GM23338 (cell line): ENCODE measurements at regions not wholly inside any gene's neighbourhood (a gene's known extent, or its start where the extent isn't known, plus 50 kb on each side); places are given as distances from the start of the nearest gene placed in this dataset.

Experiments
- ATAC-seq: fragments of 200-7000 bp; cut with Tn5 transposase; 3 replicates; pipeline ENCODE4 v1.9.1; 2020
- DNase-seq: peaks from one replicate; pipeline ENCODE4 v3.0.0-alpha.2; 2015; ENCODE audit warnings: low spot score
- H2AFZ ChIP-seq: fragments of 200-600 bp; sonication (generic); 2 replicates; pipeline ENCODE4 v1.8.0; 2016; ENCODE audit warnings: antibody characterized with exemption, mild to moderate bottlenecking, moderate library complexity
- H3F3A ChIP-seq: fragments of 200-600 bp; sonication (generic); replicated peaks from 2 replicates; pipeline ENCODE4 v1.8.0; 2017; ENCODE audit warnings: antibody characterized with exemption, mixed run types, low read depth
- H3K27ac ChIP-seq: fragments of 200-600 bp; sonication (generic); 2 replicates; pipeline ENCODE4 v1.6.1; 2016; ENCODE audit warnings: low read depth
- H3K27me3 ChIP-seq: fragments of 200-600 bp; sonication (generic); 2 replicates; pipeline ENCODE4 v1.8.0; 2016; ENCODE audit warnings: mild to moderate bottlenecking, mixed run types, moderate library complexity; ENCODE audit not compliant: insufficient read depth
- H3K36me3 ChIP-seq: fragments of 200-600 bp; sonication (generic); 2 replicates; pipeline ENCODE4 v1.8.0; 2016; ENCODE audit warnings: mild to moderate bottlenecking; ENCODE audit not compliant: insufficient read depth
- H3K4me1 ChIP-seq: fragments of 200-600 bp; sonication (generic); 2 replicates; pipeline ENCODE4 v1.8.0; 2016; ENCODE audit warnings: mild to moderate bottlenecking, moderate library complexity; ENCODE audit not compliant: insufficient read depth
- H3K4me2 ChIP-seq: fragments of 200-600 bp; sonication (generic); 2 replicates; pipeline ENCODE4 v1.7.1; 2017; ENCODE audit warnings: mixed run types
- H3K4me3 ChIP-seq: fragments of 200-600 bp; sonication (generic); 2 replicates; pipeline ENCODE4 v1.6.1; 2016; ENCODE audit warnings: mixed run types
- H3K79me2 ChIP-seq: fragments of 200-600 bp; sonication (generic); replicated peaks from 2 replicates; pipeline ENCODE4 v1.8.0; 2017; ENCODE audit warnings: mild to moderate bottlenecking; ENCODE audit not compliant: insufficient read depth
- H3K9me2 ChIP-seq: fragments of 200-600 bp; sonication (generic); 2 replicates; pipeline ENCODE4 v1.8.0; 2017; ENCODE audit not compliant: insufficient read depth
- H4K20me1 ChIP-seq: fragments of 200-600 bp; sonication (generic); replicated peaks from 2 replicates; pipeline ENCODE4 v1.8.0; 2017; ENCODE audit warnings: mild to moderate bottlenecking; ENCODE audit not compliant: insufficient read depth
- H3K27ac Mint-ChIP-seq: 2 replicates; pipeline ENCODE4 v1.8.0; 2020; ENCODE audit warnings: inconsistent platforms, mild to moderate bottlenecking, moderate library complexity, mixed read lengths
- H3K27me3 Mint-ChIP-seq: 3 replicates; pipeline ENCODE4 v1.8.0; 2022; ENCODE audit warnings: low read depth, mild to moderate bottlenecking, moderate library complexity, mixed read lengths, inconsistent platforms; ENCODE audit not compliant: insufficient read depth, poor library complexity
- H3K36me3 Mint-ChIP-seq: 3 replicates; pipeline ENCODE4 v1.8.0; 2021; ENCODE audit warnings: low read depth, mild to moderate bottlenecking, inconsistent platforms, moderate library complexity, mixed read lengths
- H3K4me1 Mint-ChIP-seq: 3 replicates; pipeline ENCODE4 v1.8.0; 2020; ENCODE audit warnings: mild to moderate bottlenecking, inconsistent platforms, mixed read lengths
- H3K4me3 Mint-ChIP-seq: 3 replicates; pipeline ENCODE4 v1.8.0; 2021; ENCODE audit warnings: moderate library complexity, mild to moderate bottlenecking, inconsistent platforms, mixed read lengths
- H3K9me3 Mint-ChIP-seq: 3 replicates; pipeline ENCODE4 v1.8.0; 2020; ENCODE audit warnings: moderate library complexity, mild to moderate bottlenecking, inconsistent platforms, mixed read lengths
- CREB1 ChIP-seq: fragments of 250-450 bp; sonication (Bioruptor Pico); IDR thresholded peaks from 2 replicates; pipeline ENCODE4 v1.5.0; 2020; ENCODE audit warnings: low read depth, mild to moderate bottlenecking, moderate library complexity
- EZH2 ChIP-seq: fragments of 200-600 bp; sonication (generic); IDR thresholded peaks from one replicate; pipeline ENCODE4 v1.8.0; 2017; ENCODE audit warnings: antibody characterized with exemption, mild to moderate bottlenecking, low read depth; ENCODE audit not compliant: unreplicated experiment
- EZH2phosphoT487 ChIP-seq: fragments of 200-600 bp; sonication (generic); IDR thresholded peaks from one replicate; pipeline ENCODE4 v1.8.1; 2018; ENCODE audit warnings: antibody characterized with exemption; ENCODE audit not compliant: unreplicated experiment
- JUNB ChIP-seq: IDR thresholded peaks from one replicate; pipeline ENCODE4 v1.6.1; 2016; ENCODE audit warnings: antibody characterized with exemption; ENCODE audit not compliant: unreplicated experiment
- NANOG ChIP-seq: IDR thresholded peaks from 2 replicates; pipeline ENCODE4 v1.6.1; 2016; ENCODE audit warnings: antibody characterized with exemption, borderline replicate concordance
- POLR2AphosphoS5 ChIP-seq: IDR thresholded peaks from 2 replicates; pipeline ENCODE4 v1.6.1; 2016; ENCODE audit warnings: antibody characterized with exemption, low read depth
- STAT1 ChIP-seq: IDR thresholded peaks from one replicate; pipeline ENCODE4 v1.6.1; 2016; ENCODE audit warnings: antibody characterized with exemption; ENCODE audit not compliant: unreplicated experiment
- ZNF114 ChIP-seq: fragments of 250-450 bp; sonication (Bioruptor Pico); IDR thresholded peaks from 2 replicates; pipeline ENCODE4 v1.5.0; 2020; ENCODE audit warnings: mild to moderate bottlenecking, moderate library complexity
- ZNF331 ChIP-seq: fragments of 250-450 bp; sonication (Bioruptor Pico); IDR thresholded peaks from 2 replicates; pipeline ENCODE4 v1.5.0; 2020; ENCODE audit warnings: low read depth, mild to moderate bottlenecking, moderate library complexity
- TF ChIP-seq, protein P1 (sequence below): IDR thresholded peaks from one replicate; pipeline ENCODE4 v1.6.1; 2018; ENCODE audit warnings: antibody characterized with exemption; ENCODE audit not compliant: unreplicated experiment
- TF ChIP-seq, protein P2 (sequence below), 2 experiments: fragments of 200-600 bp in 1 of 2; sonication (generic) in 1 of 2; conservative IDR thresholded peaks; 2 replicates each; pipeline versions ENCODE4 v1.5.1 to v1.6.1; 2016 to 2017; ENCODE audit warnings: antibody characterized with exemption in 2 of 2, low read depth in 2 of 2, mild to moderate bottlenecking in 2 of 2, moderate library complexity in 1 of 2
- TF ChIP-seq, protein P3 (sequence below): IDR thresholded peaks from 2 replicates; pipeline ENCODE4 v1.6.1; 2016; ENCODE audit warnings: antibody characterized with exemption
- TF ChIP-seq, protein P4 (sequence below): fragments of 250-450 bp; sonication (Bioruptor Pico); IDR thresholded peaks from 2 replicates; pipeline ENCODE4 v1.5.0; 2020; ENCODE audit warnings: mild to moderate bottlenecking, moderate library complexity

DNA sequence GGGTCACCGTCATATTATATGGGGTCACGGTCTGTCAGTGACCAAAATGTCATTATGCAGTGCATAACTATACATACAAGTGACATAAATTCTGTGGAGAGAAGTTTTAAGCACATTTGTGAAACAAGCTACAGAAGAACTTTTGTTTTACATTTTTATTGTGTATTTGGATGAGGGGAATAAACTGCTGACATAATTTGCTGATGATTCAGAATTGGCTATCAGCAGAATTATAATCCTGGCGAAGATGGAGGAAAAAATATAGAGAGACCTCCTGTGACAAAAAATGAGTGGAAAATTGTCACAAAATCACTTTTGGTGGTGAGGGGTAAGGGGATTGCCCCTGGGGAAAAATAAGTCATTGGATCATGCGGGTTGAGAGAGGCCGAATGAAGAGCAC lies 116.3 kb upstream of the ANKRD55 start:
- Mint-ChIP-seq H3K36me3 (no peaks in the 10 kb centered on the region), H3K4me1 (peaks cover 10% of the 10 kb centered on the region; the same call in 2 of the 3 replicates), H3K9me3 (no peaks in the 10 kb centered on the region), H3K27me3 (no peaks in the 10 kb centered on the region), H3K4me3 (no peak overlapping the region), H3K27ac (no peak overlapping the region)
- no peak overlapping the region for H2AFZ ChIP-seq
- H3K4me1 ChIP-seq: peaks cover 8% of the 10 kb centered on the region
- ATAC-seq: no peak
- no peaks in the 10 kb centered on the region for H3K79me2 ChIP-seq
- H3K27me3 ChIP-seq: no peaks in the 10 kb centered on the region
- no peak for TF ChIP-seq NANOG
- no peak for TF ChIP-seq EZH2
- TF ChIP-seq ZNF331 (CRISPR knock-in tag): no peak
- TF ChIP-seq EZH2phosphoT487: no peak
- TF ChIP-seq JUNB: no peak
- TF ChIP-seq, protein P1, sequence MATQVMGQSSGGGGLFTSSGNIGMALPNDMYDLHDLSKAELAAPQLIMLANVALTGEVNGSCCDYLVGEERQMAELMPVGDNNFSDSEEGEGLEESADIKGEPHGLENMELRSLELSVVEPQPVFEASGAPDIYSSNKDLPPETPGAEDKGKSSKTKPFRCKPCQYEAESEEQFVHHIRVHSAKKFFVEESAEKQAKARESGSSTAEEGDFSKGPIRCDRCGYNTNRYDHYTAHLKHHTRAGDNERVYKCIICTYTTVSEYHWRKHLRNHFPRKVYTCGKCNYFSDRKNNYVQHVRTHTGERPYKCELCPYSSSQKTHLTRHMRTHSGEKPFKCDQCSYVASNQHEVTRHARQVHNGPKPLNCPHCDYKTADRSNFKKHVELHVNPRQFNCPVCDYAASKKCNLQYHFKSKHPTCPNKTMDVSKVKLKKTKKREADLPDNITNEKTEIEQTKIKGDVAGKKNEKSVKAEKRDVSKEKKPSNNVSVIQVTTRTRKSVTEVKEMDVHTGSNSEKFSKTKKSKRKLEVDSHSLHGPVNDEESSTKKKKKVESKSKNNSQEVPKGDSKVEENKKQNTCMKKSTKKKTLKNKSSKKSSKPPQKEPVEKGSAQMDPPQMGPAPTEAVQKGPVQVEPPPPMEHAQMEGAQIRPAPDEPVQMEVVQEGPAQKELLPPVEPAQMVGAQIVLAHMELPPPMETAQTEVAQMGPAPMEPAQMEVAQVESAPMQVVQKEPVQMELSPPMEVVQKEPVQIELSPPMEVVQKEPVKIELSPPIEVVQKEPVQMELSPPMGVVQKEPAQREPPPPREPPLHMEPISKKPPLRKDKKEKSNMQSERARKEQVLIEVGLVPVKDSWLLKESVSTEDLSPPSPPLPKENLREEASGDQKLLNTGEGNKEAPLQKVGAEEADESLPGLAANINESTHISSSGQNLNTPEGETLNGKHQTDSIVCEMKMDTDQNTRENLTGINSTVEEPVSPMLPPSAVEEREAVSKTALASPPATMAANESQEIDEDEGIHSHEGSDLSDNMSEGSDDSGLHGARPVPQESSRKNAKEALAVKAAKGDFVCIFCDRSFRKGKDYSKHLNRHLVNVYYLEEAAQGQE: no peak
- TF ChIP-seq, protein P2, sequence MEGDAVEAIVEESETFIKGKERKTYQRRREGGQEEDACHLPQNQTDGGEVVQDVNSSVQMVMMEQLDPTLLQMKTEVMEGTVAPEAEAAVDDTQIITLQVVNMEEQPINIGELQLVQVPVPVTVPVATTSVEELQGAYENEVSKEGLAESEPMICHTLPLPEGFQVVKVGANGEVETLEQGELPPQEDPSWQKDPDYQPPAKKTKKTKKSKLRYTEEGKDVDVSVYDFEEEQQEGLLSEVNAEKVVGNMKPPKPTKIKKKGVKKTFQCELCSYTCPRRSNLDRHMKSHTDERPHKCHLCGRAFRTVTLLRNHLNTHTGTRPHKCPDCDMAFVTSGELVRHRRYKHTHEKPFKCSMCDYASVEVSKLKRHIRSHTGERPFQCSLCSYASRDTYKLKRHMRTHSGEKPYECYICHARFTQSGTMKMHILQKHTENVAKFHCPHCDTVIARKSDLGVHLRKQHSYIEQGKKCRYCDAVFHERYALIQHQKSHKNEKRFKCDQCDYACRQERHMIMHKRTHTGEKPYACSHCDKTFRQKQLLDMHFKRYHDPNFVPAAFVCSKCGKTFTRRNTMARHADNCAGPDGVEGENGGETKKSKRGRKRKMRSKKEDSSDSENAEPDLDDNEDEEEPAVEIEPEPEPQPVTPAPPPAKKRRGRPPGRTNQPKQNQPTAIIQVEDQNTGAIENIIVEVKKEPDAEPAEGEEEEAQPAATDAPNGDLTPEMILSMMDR (conservative IDR thresholded peaks at IDR 0.05; ENCODE audit: low read depth in 2 of 2): no peak
- no peak for TF ChIP-seq STAT1
- TF ChIP-seq, protein P3, sequence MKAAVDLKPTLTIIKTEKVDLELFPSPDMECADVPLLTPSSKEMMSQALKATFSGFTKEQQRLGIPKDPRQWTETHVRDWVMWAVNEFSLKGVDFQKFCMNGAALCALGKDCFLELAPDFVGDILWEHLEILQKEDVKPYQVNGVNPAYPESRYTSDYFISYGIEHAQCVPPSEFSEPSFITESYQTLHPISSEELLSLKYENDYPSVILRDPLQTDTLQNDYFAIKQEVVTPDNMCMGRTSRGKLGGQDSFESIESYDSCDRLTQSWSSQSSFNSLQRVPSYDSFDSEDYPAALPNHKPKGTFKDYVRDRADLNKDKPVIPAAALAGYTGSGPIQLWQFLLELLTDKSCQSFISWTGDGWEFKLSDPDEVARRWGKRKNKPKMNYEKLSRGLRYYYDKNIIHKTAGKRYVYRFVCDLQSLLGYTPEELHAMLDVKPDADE: no peak
- no peak for TF ChIP-seq POLR2AphosphoS5
- TF ChIP-seq CREB1 (CRISPR knock-in tag): no peak
- TF ChIP-seq, protein P4, sequence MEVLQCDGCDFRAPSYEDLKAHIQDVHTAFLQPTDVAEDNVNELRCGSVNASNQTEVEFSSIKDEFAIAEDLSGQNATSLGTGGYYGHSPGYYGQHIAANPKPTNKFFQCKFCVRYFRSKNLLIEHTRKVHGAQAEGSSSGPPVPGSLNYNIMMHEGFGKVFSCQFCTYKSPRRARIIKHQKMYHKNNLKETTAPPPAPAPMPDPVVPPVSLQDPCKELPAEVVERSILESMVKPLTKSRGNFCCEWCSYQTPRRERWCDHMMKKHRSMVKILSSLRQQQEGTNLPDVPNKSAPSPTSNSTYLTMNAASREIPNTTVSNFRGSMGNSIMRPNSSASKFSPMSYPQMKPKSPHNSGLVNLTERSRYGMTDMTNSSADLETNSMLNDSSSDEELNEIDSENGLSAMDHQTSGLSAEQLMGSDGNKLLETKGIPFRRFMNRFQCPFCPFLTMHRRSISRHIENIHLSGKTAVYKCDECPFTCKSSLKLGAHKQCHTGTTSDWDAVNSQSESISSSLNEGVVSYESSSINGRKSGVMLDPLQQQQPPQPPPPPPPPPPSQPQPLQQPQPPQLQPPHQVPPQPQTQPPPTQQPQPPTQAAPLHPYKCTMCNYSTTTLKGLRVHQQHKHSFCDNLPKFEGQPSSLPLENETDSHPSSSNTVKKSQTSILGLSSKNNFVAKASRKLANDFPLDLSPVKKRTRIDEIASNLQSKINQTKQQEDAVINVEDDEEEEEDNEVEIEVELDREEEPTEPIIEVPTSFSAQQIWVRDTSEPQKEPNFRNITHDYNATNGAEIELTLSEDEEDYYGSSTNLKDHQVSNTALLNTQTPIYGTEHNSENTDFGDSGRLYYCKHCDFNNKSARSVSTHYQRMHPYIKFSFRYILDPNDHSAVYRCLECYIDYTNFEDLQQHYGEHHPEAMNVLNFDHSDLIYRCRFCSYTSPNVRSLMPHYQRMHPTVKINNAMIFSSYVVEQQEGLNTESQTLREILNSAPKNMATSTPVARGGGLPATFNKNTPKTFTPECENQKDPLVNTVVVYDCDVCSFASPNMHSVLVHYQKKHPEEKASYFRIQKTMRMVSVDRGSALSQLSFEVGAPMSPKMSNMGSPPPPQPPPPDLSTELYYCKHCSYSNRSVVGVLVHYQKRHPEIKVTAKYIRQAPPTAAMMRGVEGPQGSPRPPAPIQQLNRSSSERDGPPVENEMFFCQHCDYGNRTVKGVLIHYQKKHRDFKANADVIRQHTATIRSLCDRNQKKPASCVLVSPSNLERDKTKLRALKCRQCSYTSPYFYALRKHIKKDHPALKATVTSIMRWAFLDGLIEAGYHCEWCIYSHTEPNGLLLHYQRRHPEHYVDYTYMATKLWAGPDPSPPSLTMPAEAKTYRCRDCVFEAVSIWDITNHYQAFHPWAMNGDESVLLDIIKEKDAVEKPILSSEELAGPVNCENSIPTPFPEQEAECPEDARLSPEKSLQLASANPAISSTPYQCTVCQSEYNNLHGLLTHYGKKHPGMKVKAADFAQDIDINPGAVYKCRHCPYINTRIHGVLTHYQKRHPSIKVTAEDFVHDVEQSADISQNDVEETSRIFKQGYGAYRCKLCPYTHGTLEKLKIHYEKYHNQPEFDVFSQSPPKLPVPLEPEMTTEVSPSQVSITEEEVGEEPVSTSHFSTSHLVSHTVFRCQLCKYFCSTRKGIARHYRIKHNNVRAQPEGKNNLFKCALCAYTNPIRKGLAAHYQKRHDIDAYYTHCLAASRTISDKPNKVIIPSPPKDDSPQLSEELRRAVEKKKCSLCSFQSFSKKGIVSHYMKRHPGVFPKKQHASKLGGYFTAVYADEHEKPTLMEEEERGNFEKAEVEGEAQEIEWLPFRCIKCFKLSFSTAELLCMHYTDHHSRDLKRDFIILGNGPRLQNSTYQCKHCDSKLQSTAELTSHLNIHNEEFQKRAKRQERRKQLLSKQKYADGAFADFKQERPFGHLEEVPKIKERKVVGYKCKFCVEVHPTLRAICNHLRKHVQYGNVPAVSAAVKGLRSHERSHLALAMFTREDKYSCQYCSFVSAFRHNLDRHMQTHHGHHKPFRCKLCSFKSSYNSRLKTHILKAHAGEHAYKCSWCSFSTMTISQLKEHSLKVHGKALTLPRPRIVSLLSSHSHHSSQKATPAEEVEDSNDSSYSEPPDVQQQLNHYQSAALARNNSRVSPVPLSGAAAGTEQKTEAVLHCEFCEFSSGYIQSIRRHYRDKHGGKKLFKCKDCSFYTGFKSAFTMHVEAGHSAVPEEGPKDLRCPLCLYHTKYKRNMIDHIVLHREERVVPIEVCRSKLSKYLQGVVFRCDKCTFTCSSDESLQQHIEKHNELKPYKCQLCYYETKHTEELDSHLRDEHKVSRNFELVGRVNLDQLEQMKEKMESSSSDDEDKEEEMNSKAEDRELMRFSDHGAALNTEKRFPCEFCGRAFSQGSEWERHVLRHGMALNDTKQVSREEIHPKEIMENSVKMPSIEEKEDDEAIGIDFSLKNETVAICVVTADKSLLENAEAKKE (CRISPR knock-in tag): no peak
- TF ChIP-seq ZNF114 (CRISPR knock-in tag): no peak
- no peak overlapping the region for H3K4me3 ChIP-seq
- no peaks in the 10 kb centered on the region for H3K9me2 ChIP-seq
- H4K20me1 ChIP-seq: no peaks in the 10 kb centered on the region
- no peak overlapping the region for H3K4me2 ChIP-seq
- H3K27ac ChIP-seq: no peak overlapping the region
- H3F3A ChIP-seq: no peaks in the 10 kb centered on the region
- no peak for DNase-seq
- H3K36me3 ChIP-seq: no peaks in the 10 kb centered on the region
